ENCODE measurements at regions not wholly inside any gene's neighbourhood (a gene's known extent, or its start where the extent isn't known, plus 50 kb on each side); places are given as distances from the start of the nearest gene placed in this dataset.

DNA sequence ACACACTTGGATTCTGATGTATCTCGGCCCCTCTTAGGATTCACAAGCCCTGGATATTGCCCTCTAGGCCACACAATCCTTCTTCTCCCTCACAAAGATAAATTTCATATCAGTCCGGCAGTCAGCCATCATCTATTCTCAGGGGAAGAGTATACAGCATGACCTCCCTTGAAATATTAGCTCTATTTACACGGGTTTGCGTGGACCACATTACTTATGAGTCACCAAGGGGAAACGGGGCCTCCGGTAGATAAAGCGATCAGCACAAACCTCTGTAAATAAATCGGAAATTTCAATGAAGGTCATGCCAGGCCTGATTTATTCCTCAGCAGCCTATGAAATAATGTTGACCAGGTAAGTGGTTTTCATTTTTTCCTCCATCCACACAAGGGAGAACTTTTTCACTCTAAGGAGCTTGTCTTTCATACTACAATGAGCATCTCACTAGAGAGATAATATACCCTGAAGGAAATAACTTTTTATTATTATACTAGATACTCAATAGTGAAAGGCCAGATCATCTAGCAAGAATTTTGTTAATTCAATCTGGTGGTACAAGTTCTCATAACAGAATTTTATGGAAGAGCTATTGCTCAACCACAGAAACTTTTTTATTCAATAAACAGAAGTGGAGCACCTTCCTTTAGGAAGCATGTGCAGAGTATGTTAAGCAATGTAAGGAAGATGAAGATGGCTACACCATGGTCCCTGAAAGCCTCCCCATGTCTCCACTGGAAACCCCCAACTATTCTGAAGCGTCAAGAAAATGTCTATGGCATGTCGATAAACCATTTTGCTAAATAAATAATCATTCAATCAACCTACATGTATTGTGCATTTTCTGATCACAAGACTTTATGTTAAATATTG is 125.2 kb upstream of the PIK3C3 start (continued):
- TF ChIP-seq CBFB (IDR thresholded peaks at IDR 0.05; ENCODE audit: low read depth) (no peak), NBN (IDR thresholded peaks at IDR 0.05) (no peak), TBL1XR1 (IDR thresholded peaks at IDR 0.05; ENCODE audit: low read depth, low read length) (no peak), SUZ12 (IDR thresholded peaks at IDR 0.05; ENCODE audit: unreplicated experiment) (no peak), SIN3A (IDR thresholded peaks at IDR 0.05; ENCODE audit: low read depth, low read length) (no peak), ZNF207 (IDR thresholded peaks at IDR 0.05; ENCODE audit: borderline replicate concordance) (no peak), HDAC2 (IDR thresholded peaks at IDR 0.05) (no peak), BCL11A (IDR thresholded peaks at IDR 0.05; ENCODE audit: low read depth, low read length) (no peak)
- TF ChIP-seq, protein P1, sequence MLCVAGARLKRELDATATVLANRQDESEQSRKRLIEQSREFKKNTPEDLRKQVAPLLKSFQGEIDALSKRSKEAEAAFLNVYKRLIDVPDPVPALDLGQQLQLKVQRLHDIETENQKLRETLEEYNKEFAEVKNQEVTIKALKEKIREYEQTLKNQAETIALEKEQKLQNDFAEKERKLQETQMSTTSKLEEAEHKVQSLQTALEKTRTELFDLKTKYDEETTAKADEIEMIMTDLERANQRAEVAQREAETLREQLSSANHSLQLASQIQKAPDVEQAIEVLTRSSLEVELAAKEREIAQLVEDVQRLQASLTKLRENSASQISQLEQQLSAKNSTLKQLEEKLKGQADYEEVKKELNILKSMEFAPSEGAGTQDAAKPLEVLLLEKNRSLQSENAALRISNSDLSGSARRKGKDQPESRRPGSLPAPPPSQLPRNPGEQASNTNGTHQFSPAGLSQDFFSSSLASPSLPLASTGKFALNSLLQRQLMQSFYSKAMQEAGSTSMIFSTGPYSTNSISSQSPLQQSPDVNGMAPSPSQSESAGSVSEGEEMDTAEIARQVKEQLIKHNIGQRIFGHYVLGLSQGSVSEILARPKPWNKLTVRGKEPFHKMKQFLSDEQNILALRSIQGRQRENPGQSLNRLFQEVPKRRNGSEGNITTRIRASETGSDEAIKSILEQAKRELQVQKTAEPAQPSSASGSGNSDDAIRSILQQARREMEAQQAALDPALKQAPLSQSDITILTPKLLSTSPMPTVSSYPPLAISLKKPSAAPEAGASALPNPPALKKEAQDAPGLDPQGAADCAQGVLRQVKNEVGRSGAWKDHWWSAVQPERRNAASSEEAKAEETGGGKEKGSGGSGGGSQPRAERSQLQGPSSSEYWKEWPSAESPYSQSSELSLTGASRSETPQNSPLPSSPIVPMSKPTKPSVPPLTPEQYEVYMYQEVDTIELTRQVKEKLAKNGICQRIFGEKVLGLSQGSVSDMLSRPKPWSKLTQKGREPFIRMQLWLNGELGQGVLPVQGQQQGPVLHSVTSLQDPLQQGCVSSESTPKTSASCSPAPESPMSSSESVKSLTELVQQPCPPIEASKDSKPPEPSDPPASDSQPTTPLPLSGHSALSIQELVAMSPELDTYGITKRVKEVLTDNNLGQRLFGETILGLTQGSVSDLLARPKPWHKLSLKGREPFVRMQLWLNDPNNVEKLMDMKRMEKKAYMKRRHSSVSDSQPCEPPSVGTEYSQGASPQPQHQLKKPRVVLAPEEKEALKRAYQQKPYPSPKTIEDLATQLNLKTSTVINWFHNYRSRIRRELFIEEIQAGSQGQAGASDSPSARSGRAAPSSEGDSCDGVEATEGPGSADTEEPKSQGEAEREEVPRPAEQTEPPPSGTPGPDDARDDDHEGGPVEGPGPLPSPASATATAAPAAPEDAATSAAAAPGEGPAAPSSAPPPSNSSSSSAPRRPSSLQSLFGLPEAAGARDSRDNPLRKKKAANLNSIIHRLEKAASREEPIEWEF (IDR thresholded peaks at IDR 0.05; ENCODE audit: insufficient replicate concordance, low read depth, low read length), result no peak

Data from GM12878 (cell line).